Nephron progenitor cell (in vitro differentiated cells): ENCODE measurements at regions not wholly inside any gene's neighbourhood (a gene's known extent, or its start where the extent isn't known, plus 50 kb on each side); places are given as distances from the start of the nearest gene placed in this dataset.
"Not testable (repeated sequence)": the region's sequence is repeated elsewhere in the genome, so short reads cannot be mapped to it uniquely, and the experiment has no call there.

Experiments used
- DNase-seq: peaks from one replicate; pipeline ENCODE4 v3.0.0; 2021
- H3K27ac Mint-ChIP-seq: 2 replicates; pipeline ENCODE4 v1.8.0; 2021; ENCODE audit warnings: mild to moderate bottlenecking, moderate library complexity, mixed read lengths
- H3K27me3 Mint-ChIP-seq: 2 replicates; pipeline ENCODE4 v1.8.0; 2021; ENCODE audit warnings: mild to moderate bottlenecking, low read depth, mixed read lengths; ENCODE audit not compliant: poor library complexity
- H3K36me3 Mint-ChIP-seq: 2 replicates; pipeline ENCODE4 v1.8.0; 2021; ENCODE audit warnings: low read depth, mixed read lengths
- H3K4me1 Mint-ChIP-seq: 2 replicates; pipeline ENCODE4 v1.8.0; 2021; ENCODE audit warnings: mixed read lengths
- H3K4me3 Mint-ChIP-seq: 2 replicates; pipeline ENCODE4 v1.8.0; 2021; ENCODE audit warnings: mild to moderate bottlenecking, moderate library complexity, mixed read lengths
- H3K9me3 Mint-ChIP-seq: 2 replicates; pipeline ENCODE4 v1.8.0; 2021; ENCODE audit warnings: mild to moderate bottlenecking, moderate library complexity, mixed read lengths
- TF ChIP-seq, protein P1 (sequence below): fragments of 200-600 bp; sonication (generic); IDR thresholded peaks from 2 replicates; pipeline ENCODE4 v1.5.0; 2021; ENCODE audit warnings: antibody characterized with exemption

GRCh38 chr3:187812496-187812895, 67.2 kb upstream of the BCL6 start:
- DNase-seq: no peak
- peaks cover 38% of the 10 kb centered on the region for H3K4me1 Mint-ChIP-seq
- H3K27me3 Mint-ChIP-seq: peaks cover 6% of the 10 kb centered on the region
- TF ChIP-seq, protein P1, sequence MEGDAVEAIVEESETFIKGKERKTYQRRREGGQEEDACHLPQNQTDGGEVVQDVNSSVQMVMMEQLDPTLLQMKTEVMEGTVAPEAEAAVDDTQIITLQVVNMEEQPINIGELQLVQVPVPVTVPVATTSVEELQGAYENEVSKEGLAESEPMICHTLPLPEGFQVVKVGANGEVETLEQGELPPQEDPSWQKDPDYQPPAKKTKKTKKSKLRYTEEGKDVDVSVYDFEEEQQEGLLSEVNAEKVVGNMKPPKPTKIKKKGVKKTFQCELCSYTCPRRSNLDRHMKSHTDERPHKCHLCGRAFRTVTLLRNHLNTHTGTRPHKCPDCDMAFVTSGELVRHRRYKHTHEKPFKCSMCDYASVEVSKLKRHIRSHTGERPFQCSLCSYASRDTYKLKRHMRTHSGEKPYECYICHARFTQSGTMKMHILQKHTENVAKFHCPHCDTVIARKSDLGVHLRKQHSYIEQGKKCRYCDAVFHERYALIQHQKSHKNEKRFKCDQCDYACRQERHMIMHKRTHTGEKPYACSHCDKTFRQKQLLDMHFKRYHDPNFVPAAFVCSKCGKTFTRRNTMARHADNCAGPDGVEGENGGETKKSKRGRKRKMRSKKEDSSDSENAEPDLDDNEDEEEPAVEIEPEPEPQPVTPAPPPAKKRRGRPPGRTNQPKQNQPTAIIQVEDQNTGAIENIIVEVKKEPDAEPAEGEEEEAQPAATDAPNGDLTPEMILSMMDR: no peak
- H3K4me3 Mint-ChIP-seq: no peak overlapping the region
- no peaks in the 10 kb centered on the region for H3K36me3 Mint-ChIP-seq
- H3K27ac Mint-ChIP-seq: no peak overlapping the region
- peaks cover 6% of the 10 kb centered on the region for H3K9me3 Mint-ChIP-seq

- Mint-ChIP-seq H3K4me1 (peaks cover 34% of the 10 kb centered on the region), H3K27ac (no peak overlapping the region), H3K9me3 (peaks cover 13% of the 10 kb centered on the region), H3K27me3 (peaks cover 9% of the 10 kb centered on the region), H3K4me3 (no peak overlapping the region), H3K36me3 (no peaks in the 10 kb centered on the region)
- TF ChIP-seq, protein P1: no peak
- no peak for DNase-seq
Observed at GRCh38 chr3:187813198-187813597, 67.9 kb upstream of the BCL6 start.

DNA sequence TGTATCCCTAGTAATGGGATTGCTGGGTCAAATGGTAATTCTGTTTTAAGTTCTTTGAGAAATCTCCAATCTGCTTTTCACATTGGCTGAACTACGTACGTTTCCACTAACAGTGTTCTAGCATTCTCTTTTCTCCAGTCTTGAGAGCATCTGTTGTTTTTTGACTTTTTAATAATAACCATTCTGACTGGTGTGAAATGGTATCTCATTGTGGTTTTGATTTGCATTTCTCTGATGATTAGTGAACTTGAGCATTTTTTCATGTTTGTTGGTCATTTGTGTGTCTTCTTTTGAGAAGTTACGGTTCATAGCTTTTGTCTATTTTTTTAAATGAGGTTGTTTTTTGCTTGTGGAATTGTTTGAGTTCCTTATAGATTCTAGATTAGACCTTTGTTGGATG, 72.5 kb upstream of the BCL6 start:
- not testable (repeated sequence) for DNase-seq, H3K27me3 Mint-ChIP-seq, H3K4me3 Mint-ChIP-seq, H3K4me1 Mint-ChIP-seq, H3K27ac Mint-ChIP-seq, H3K36me3 Mint-ChIP-seq
- H3K9me3 Mint-ChIP-seq: peaks cover 16% of the 10 kb centered on the region

DNA sequence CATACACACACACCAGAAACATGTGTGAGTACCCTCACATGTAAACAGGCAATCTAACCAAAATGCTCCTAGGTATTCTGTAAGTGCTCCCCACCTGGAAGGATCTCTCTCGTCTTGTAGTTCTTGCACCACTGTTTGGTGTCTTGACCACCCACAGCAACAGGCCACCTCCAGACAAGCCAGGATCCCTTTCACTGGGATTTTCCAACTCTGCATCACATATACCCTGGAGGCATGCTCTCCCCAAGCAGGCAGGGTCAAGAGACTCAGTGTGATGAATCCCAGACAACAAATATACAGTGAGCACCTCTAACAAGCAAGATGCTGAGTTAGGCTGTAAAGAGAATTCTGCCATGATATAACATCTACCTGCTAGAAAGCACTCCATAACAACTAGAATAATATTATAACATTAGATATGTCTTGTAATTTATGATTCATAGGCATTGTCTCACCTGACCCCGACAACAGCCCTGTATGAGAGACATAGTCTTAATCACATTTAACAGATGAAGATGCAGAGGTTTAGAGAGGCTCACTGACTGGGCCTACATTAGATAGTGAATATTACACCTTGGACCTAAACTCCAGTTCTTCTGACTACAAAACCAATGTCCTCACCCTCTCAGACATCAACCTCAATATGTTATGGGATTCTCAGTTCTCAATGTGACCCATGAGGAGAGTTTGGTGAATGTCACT, 76.5 kb upstream of the BCL6 start:
- DNase-seq: no peak
- Mint-ChIP-seq H3K27ac (no peak overlapping the region), H3K36me3 (no peaks in the 10 kb centered on the region), H3K4me1 (no peaks in the 10 kb centered on the region), H3K27me3 (peaks cover 5% of the 10 kb centered on the region), H3K9me3 (peaks cover 16% of the 10 kb centered on the region), H3K4me3 (no peak overlapping the region)
- TF ChIP-seq, protein P1: no peak

- Mint-ChIP-seq H3K27ac (no peak overlapping the region), H3K4me1 (no peaks in the 10 kb centered on the region), H3K36me3 (no peaks in the 10 kb centered on the region), H3K27me3 (peaks cover 5% of the 10 kb centered on the region), H3K4me3 (no peak overlapping the region), H3K9me3 (peaks cover 10% of the 10 kb centered on the region)
- no peak for DNase-seq
- TF ChIP-seq, protein P1: no peak
Observed at GRCh38 chr3:187822402-187822801, 77.1 kb upstream of the BCL6 start.

- no peaks in the 10 kb centered on the region for H3K4me1 Mint-ChIP-seq
- DNase-seq: no peak
- no peaks in the 10 kb centered on the region for H3K27me3 Mint-ChIP-seq
- TF ChIP-seq, protein P1: no peak
- H3K27ac Mint-ChIP-seq: no peak overlapping the region
- H3K36me3 Mint-ChIP-seq: no peaks in the 10 kb centered on the region
- H3K4me3 Mint-ChIP-seq: no peak overlapping the region
- peaks cover under 1% of the 10 kb centered on the region for H3K9me3 Mint-ChIP-seq
Observed at GRCh38 chr3:187823746-187824145, 78.5 kb upstream of the BCL6 start.
